GM18870 (cell line): ENCODE measurements at regions not wholly inside any gene's neighbourhood (a gene's known extent, or its start where the extent isn't known, plus 50 kb on each side); places are given as distances from the start of the nearest gene placed in this dataset.

Experiments
- ATAC-seq: cut with Tn5 transposase; IDR thresholded peaks from one replicate; pipeline ENCODE4 v1.9.1; 2021; ENCODE audit warnings: moderate library complexity; ENCODE audit not compliant: unreplicated experiment

DNA sequence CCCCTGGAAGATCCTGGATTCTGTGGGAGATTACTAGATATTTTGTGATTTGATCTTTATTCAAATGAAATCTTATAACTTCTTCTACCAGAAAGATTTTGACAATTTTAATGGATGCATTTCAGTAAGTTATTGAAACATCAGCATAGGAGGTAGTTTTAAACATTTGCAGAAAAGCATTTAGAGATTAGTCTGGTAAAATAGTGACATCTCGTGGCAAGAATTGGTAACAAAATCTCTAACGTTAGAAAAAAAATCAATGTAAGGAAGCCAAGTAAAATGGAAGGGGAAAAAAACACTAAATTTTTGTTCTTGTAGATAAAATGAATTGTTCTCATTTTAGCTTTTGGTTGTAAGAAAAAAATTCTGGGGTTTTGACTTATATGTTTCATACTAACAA is 73.3 kb downstream of the TASL start:
- no peak for ATAC-seq

DNA sequence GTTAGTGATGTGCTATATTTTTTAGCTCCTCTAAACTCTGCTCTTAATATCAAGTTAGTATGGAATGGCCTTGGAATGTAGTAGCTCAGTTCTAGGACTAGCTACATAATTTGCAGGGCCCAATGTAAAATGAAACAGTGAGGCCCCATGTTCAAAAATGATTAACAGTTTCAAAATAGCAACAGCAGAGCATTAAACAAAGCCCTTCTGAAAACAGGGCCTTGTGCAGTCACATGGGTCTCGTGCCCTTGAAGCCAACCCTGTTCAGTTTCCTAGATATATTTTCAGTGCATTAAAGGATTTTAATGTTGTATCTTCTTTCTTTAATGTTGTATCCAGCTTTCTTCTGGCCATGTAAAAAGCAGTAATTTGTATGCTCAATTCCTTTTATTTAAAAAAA is 82.1 kb downstream of the TASL start:
- ATAC-seq = no peak

DNA sequence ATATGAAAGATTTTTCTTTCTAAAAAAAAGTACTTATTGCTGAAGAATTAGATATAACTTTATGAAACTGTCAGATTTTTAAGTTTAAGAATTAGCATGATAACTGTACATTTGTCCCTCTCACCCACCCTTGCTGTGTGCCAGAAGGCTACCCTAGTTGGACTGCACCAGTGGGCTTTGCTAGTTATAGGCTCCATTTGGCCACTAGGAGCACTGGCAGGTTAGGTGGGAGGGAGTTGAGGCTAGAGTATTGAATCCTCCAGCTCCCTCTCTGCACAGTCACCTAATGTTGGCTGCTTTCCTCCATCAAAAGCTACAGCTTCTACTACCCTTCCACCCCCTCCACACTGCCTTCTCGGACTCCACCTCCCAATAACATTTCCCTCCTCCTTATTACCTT is 84.2 kb downstream of the TASL start:
- ATAC-seq = no peak

DNA sequence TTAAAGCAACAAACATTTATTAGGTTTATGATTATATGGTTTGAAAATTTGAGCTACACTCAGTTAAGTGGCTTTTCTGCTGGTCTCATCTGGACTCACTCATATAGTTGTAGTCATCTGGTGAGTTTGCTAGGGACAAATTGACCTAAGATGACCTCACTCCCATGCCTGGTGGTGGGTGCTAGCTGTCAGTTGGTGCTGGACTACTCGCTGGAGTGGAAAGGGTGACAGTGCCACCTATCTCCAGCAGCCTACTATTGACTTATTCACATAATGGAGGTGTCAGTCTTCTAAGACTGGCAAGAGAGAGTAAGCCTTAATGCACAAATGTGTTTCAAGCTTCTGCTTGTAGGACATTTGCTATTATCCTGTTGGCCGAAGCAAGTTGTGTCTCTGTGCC is 88.2 kb downstream of the TASL start:
- ATAC-seq = peak; percentile 44

DNA sequence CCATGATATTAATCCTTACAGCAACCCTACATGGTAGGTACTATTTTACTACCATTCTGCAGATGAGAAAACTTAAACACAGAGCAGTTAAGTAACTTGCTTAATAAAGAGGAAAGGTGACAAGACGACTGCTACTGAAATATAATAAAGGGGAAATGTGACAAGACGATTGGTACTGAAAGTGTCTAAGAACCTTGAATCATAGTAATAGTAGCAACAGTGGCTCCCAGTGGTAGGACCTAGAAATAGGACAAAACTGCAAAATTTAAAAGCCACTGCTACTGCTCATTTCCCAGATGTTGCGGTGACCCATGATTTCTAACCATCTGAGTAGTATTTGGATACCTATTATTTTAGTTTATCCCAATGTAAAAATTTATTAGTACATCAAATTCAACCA is 89.5 kb downstream of the TASL start:
- ATAC-seq = peak; percentile 67

DNA sequence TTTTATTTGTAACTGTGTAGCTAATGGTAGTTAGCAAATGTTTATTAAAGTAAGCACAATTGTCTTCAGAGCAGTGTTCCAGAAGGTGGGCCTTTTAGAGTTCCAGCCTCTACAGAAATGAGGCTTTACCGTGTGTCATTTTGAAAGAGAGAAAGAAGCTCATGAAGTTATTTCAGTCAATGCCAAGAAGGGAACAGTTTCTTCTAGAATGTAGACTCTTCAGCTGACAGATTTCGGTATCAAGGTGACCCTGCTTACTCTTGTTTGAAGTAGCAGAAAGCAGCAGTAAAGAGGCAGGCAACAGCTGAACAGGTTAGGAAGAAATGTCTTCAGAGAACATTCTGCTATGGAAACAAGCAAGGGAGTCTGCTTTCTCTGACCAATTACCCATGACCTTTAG is 93.6 kb downstream of the TASL start:
- peak; percentile 78 for ATAC-seq

DNA sequence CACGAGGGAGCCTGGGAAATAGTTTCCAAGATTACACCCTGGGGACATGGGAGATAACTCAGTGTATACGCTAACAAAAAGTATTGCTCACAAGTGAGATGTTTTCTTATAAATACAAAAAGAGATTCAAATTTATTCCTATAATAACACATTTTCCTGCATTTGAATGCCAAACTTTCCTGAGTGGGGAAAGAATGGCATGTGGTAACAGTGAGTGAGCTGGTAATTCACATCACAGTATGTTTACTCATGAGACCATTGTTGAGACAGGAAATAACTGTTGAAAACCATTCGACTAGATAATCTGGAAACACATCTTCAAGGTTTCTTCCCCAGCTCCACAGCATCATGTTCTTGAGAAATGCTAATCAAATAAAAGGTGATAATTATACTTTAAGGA is 109.1 kb downstream of the TASL start:
- no peak for ATAC-seq
